ENCODE measurements at regions not wholly inside any gene's neighbourhood (a gene's known extent, or its start where the extent isn't known, plus 50 kb on each side); places are given as distances from the start of the nearest gene placed in this dataset.

- intact Hi-C loops (cut with DNase I) = no loop called here
- TF ChIP-seq CTCF (IDR thresholded peaks at IDR 0.05) (no peak), EP300 (IDR thresholded peaks at IDR 0.05) (no peak), POLR2A (IDR thresholded peaks at IDR 0.05) (no peak)
- no peaks in the 10 kb centered on the region for H3K36me3 ChIP-seq
- no peak overlapping the region for H3K27ac ChIP-seq
- no peaks in the 10 kb centered on the region for H3K9me3 ChIP-seq
- DNase-seq = no peak
- 81 to 85% (median 84%) methylated on average over 6 of the region's 6 CpGs for WGBS, 3 donors
- no peak overlapping the region for H3K4me3 ChIP-seq
- H3K27me3 ChIP-seq = no peaks in the 10 kb centered on the region
- no peaks in the 10 kb centered on the region for H3K4me1 ChIP-seq (ENCODE audit: insufficient read depth)
These were observed 1199.1 kb downstream of the CNTNAP5 start for GRCh38 chr2:125224188-125224587.

- Histone ChIP-seq H3K4me1 (ENCODE audit: insufficient read depth) (no peaks in the 10 kb centered on the region), H3K27me3 (no peaks in the 10 kb centered on the region), H3K4me3 (no peak overlapping the region), H3K9me3 (no peaks in the 10 kb centered on the region), H3K27ac (no peak overlapping the region), H3K36me3 (no peaks in the 10 kb centered on the region)
- WGBS, 3 donors = 85 to 92% (median 91%) methylated on average over 3 of the region's 3 CpGs
- no peak for TF ChIP-seq CTCF (IDR thresholded peaks at IDR 0.05)
- TF ChIP-seq POLR2A (IDR thresholded peaks at IDR 0.05) = no peak
- no peak for TF ChIP-seq EP300 (IDR thresholded peaks at IDR 0.05)
- intact Hi-C loops (cut with DNase I) = no loop called here
- DNase-seq = no peak
These were observed 1199.7 kb downstream of the CNTNAP5 start for GRCh38 chr2:125224830-125225229.

- Histone ChIP-seq H3K9me3 (no peaks in the 10 kb centered on the region), H3K36me3 (no peaks in the 10 kb centered on the region), H3K27me3 (no peaks in the 10 kb centered on the region), H3K4me1 (ENCODE audit: insufficient read depth) (no peaks in the 10 kb centered on the region), H3K4me3 (no peak overlapping the region), H3K27ac (no peak overlapping the region)
- intact Hi-C loops (cut with DNase I) = no loop called here
- DNase-seq = no peak
- TF ChIP-seq EP300 (IDR thresholded peaks at IDR 0.05) = no peak
- TF ChIP-seq POLR2A (IDR thresholded peaks at IDR 0.05) = no peak
- no peak for TF ChIP-seq CTCF (IDR thresholded peaks at IDR 0.05)
- 73 to 77% (median 77%) methylated on average over 2 of the region's 2 CpGs for WGBS, 3 donors
These were observed 1202.8 kb downstream of the CNTNAP5 start for GRCh38 chr2:125227843-125228392.

GRCh38 chr2:125240870-125241269 lies 1215.8 kb downstream of the CNTNAP5 start:
- H3K36me3 ChIP-seq = no peaks in the 10 kb centered on the region
- H3K9me3 ChIP-seq = no peaks in the 10 kb centered on the region
- intact Hi-C loops (cut with DNase I) = no loop called here
- DNase-seq = no peak
- 89 to 92% (median 92%) methylated on average over 6 of the region's 6 CpGs for WGBS, 3 donors
- no peak overlapping the region for H3K27ac ChIP-seq
- no peak overlapping the region for H3K4me3 ChIP-seq
- no peaks in the 10 kb centered on the region for H3K4me1 ChIP-seq (ENCODE audit: insufficient read depth)
- H3K27me3 ChIP-seq = no peaks in the 10 kb centered on the region
- TF ChIP-seq POLR2A (IDR thresholded peaks at IDR 0.05) = no peak
- no peak for TF ChIP-seq CTCF (IDR thresholded peaks at IDR 0.05)
- no peak for TF ChIP-seq EP300 (IDR thresholded peaks at IDR 0.05)
